HCT116 (cell line): ENCODE measurements at regions not wholly inside any gene's neighbourhood (a gene's known extent, or its start where the extent isn't known, plus 50 kb on each side); places are given as distances from the start of the nearest gene placed in this dataset.

Source experiments
- ATAC-seq: fragments of 200-7000 bp; cut with Tn5 transposase; 2 replicates; pipeline ENCODE4 v1.9.1; 2020; ENCODE audit warnings: mild to moderate bottlenecking, moderate library complexity
- BruUV-seq: library from RNA; stranded (reverse); fragments of 400-500 nt; replicated peaks from 2 replicates; lab custom pipeline; 2021; lab: Mats Ljungman, UMichigan
- CTCF ChIA-PET: fragments of 300-600 bp; sonication (Branson Sonifier 250); formaldehyde crosslinking; loops from one replicate; lab custom pipeline; 2021; ENCODE audit warnings: antibody characterized with exemption; lab: Charles Lee
- POLR2A ChIA-PET: fragments of 300-600, 350-600 bp; sonication (Branson Sonifier 250); formaldehyde crosslinking; loops from one replicate; lab custom pipeline; 2021; ENCODE audit warnings: antibody characterized with exemption; lab: Charles Lee
- RAD21 ChIA-PET, 2 experiments: fragments of 300-600 bp; sonication (Branson Sonifier 250); formaldehyde crosslinking; loops; one replicate each; lab custom pipeline; 2023; ENCODE audit warnings: low total read pairs in 2 of 2; ENCODE audit not compliant: uncharacterized antibody in 2 of 2, unreplicated experiment in 2 of 2, low non-redundant PET in 1 of 2; lab: Charles Lee
- DNase-seq: peaks from one replicate; pipeline ENCODE4 v3.0.0-alpha.2; 2010; ENCODE audit warnings: low read depth, low spot score
- H2AFZ ChIP-seq: fragments of 200-600 bp; shearing (Covaris generic), sonication (generic); 2 replicates; pipeline ENCODE4 v1.6.1; 2017; ENCODE audit warnings: low read depth, mixed run types, mixed read lengths, antibody characterized with exemption, low read length; ENCODE audit not compliant: poor library complexity, severe bottlenecking
- H3K27ac ChIP-seq: 2 replicates; pipeline ENCODE4 v1.5.1; 2012; ENCODE audit warnings: low read depth, low read length
- H3K27me3 ChIP-seq: fragments of 200-600 bp; sonication (generic); 2 replicates; pipeline ENCODE4 v1.6.1; 2016; ENCODE audit warnings: mixed run types, low read length, mixed read lengths; ENCODE audit not compliant: insufficient read depth
- H3K36me3 ChIP-seq, 2 experiments: fragments of 200-500 bp in 1 of 2; fragments of 200-600 bp in 1 of 2; sonication (Bioruptor generic) in 1 of 2; sonication (generic) in 1 of 2; 2 replicates each; pipeline versions ENCODE4 v1.5.1 to v1.6.1; 2014 to 2016; ENCODE audit warnings: low read length in 2 of 2, inconsistent platforms in 1 of 2, mixed read lengths in 1 of 2, mixed run types in 1 of 2; ENCODE audit not compliant: insufficient read depth in 2 of 2, control insufficient read depth in 1 of 2
- H3K4me1 ChIP-seq, 2 experiments: fragments of 200-600 bp in 1 of 2; sonication (generic) in 1 of 2; 2 replicates each; pipeline versions ENCODE4 v1.5.1 to v1.6.1; 2012 to 2017; ENCODE audit warnings: low read length in 2 of 2, inconsistent platforms in 1 of 2, mild to moderate bottlenecking in 1 of 2, mixed read lengths in 1 of 2, mixed run types in 1 of 2, moderate library complexity in 1 of 2; ENCODE audit not compliant: insufficient read depth in 2 of 2, control insufficient read depth in 1 of 2
- H3K4me2 ChIP-seq: fragments of 200-600 bp; sonication (generic); 2 replicates; pipeline ENCODE4 v1.6.1; 2017; ENCODE audit warnings: mixed run types, low read length, mixed read lengths
- H3K4me3 ChIP-seq, 2 experiments: fragments of 200-600 bp in 1 of 2; sonication (generic) in 1 of 2; replicated peaks in 1 of 2; 2 replicates each; pipeline ENCODE4 v1.5.1; 2011 to 2016; ENCODE audit warnings: low read length in 2 of 2, control low read depth in 1 of 2, low read depth in 1 of 2, mild to moderate bottlenecking in 1 of 2, mixed read lengths in 1 of 2, mixed run types in 1 of 2
- H3K79me2 ChIP-seq: fragments of 200-600 bp; sonication (generic); 2 replicates; pipeline ENCODE4 v1.6.1; 2017; ENCODE audit warnings: mild to moderate bottlenecking, mixed run types, low read length, moderate library complexity, mixed read lengths; ENCODE audit not compliant: insufficient read depth
- H3K9ac ChIP-seq: fragments of 200-600 bp; sonication (generic); 2 replicates; pipeline ENCODE4 v1.6.1; 2016; ENCODE audit warnings: low read length, mixed read lengths
- H3K9me2 ChIP-seq: fragments of 200-600 bp; sonication (generic), shearing (Covaris generic); 2 replicates; pipeline ENCODE4 v1.6.1; 2017; ENCODE audit warnings: mixed run types, mild to moderate bottlenecking, moderate library complexity; ENCODE audit not compliant: insufficient read depth
- H3K9me3 ChIP-seq, 2 experiments: fragments of 200-500 bp in 1 of 2; fragments of 200-600 bp in 1 of 2; sonication (Bioruptor generic) in 1 of 2; sonication (generic) in 1 of 2; 2 replicates each; pipeline ENCODE4 v1.6.1; 2014 to 2017; ENCODE audit warnings: low read length in 2 of 2, mixed read lengths in 2 of 2, inconsistent platforms in 1 of 2, low read depth in 1 of 2, mild to moderate bottlenecking in 1 of 2, mixed run types in 1 of 2, moderate library complexity in 1 of 2; ENCODE audit not compliant: control insufficient read depth in 1 of 2, insufficient read depth in 1 of 2
- H4K20me1 ChIP-seq: fragments of 200-600 bp; sonication (generic), shearing (Covaris generic); 2 replicates; pipeline ENCODE4 v1.6.1; 2017; ENCODE audit warnings: mixed run types, mild to moderate bottlenecking, moderate library complexity; ENCODE audit not compliant: insufficient read depth
- ATF3 ChIP-seq: IDR thresholded peaks from 2 replicates; pipeline ENCODE4 v1.6.1; 2012
- CBX3 ChIP-seq: IDR thresholded peaks from 2 replicates; pipeline ENCODE4 v1.6.1; 2012; ENCODE audit warnings: low read depth
- CEBPB ChIP-seq: IDR thresholded peaks from 2 replicates; pipeline ENCODE4 v1.6.1; 2012; ENCODE audit warnings: low read depth
- EZH2 ChIP-seq: fragments of 200-600 bp; sonication (generic); IDR thresholded peaks from 2 replicates; pipeline ENCODE4 v1.6.1; 2017; ENCODE audit warnings: antibody characterized with exemption, mixed run types
- FOSL1 ChIP-seq: IDR thresholded peaks from 2 replicates; pipeline ENCODE4 v1.6.1; 2012; ENCODE audit warnings: low read depth
- MAX ChIP-seq: IDR thresholded peaks from 2 replicates; pipeline ENCODE4 v1.6.1; 2012
- RAD21 ChIP-seq: IDR thresholded peaks from 2 replicates; pipeline ENCODE4 v1.6.1; 2012; ENCODE audit warnings: low read depth, mild to moderate bottlenecking
- REST ChIP-seq: IDR thresholded peaks from 2 replicates; pipeline ENCODE4 v1.6.1; 2012; ENCODE audit warnings: low read depth
- SP1 ChIP-seq: IDR thresholded peaks from 2 replicates; pipeline ENCODE4 v1.6.1; 2012; ENCODE audit warnings: low read depth
- SRF ChIP-seq: IDR thresholded peaks from 2 replicates; pipeline ENCODE4 v1.6.1; 2012; ENCODE audit warnings: low read depth
- ZBTB33 ChIP-seq: IDR thresholded peaks from 2 replicates; pipeline ENCODE4 v1.6.1; 2011; ENCODE audit warnings: mild to moderate bottlenecking, low read length, moderate library complexity; ENCODE audit not compliant: insufficient replicate concordance; ENCODE audit errors: extremely low read depth
- intact Hi-C: fragments of 100-400 bp; cut with micrococcal nuclease; formaldehyde crosslinking; loops from 2 replicates; pipeline ENCODE4 v1.10.0; 2022

- TF ChIP-seq RAD21 (no peak), ZBTB33 (no peak)
- ATAC-seq (no peak), DNase-seq (no peak)
- H3K9me2 ChIP-seq: no peaks in the 10 kb centered on the region
- ChIA-PET POLR2A (no interaction called here), RAD21 (no interaction called here), CTCF (no interaction called here)
- H3K27me3 ChIP-seq: no peaks in the 10 kb centered on the region
- H3K27ac ChIP-seq: no peak overlapping the region
- H3K4me2 ChIP-seq: no peak overlapping the region
- H3K36me3 ChIP-seq: no peaks in the 10 kb centered on the region
- no peaks in the 10 kb centered on the region for H4K20me1 ChIP-seq
- H3K79me2 ChIP-seq: no peaks in the 10 kb centered on the region
- no peak overlapping the region for H2AFZ ChIP-seq
- BruUV-seq: no TSS peak
- intact Hi-C loops: no loop called here
- no peaks in the 10 kb centered on the region for H3K9me3 ChIP-seq
- H3K4me1 ChIP-seq: no peaks in the 10 kb centered on the region
- H3K4me3 ChIP-seq: no peak overlapping the region
- no peak overlapping the region for H3K9ac ChIP-seq
Observed at GRCh38 chr6:133699741-133700385, 189.1 kb upstream of the TCF21 start.

GRCh38 chr6:133701633-133702331, 187.1 kb upstream of the TCF21 start:
- H3K9ac ChIP-seq: no peak overlapping the region
- no peak overlapping the region for H3K27ac ChIP-seq
- H3K27me3 ChIP-seq: no peaks in the 10 kb centered on the region
- ChIA-PET RAD21 (no interaction called here), POLR2A (no interaction called here), CTCF (no interaction called here)
- ATAC-seq: no peak
- intact Hi-C loops: no loop called here
- no peaks in the 10 kb centered on the region for H3K9me3 ChIP-seq
- no peak for DNase-seq
- no peak overlapping the region for H2AFZ ChIP-seq
- H3K79me2 ChIP-seq: no peaks in the 10 kb centered on the region
- no peaks in the 10 kb centered on the region for H3K36me3 ChIP-seq
- H3K4me3 ChIP-seq: no peak overlapping the region
- no TSS peak for BruUV-seq
- no peaks in the 10 kb centered on the region for H4K20me1 ChIP-seq
- no peaks in the 10 kb centered on the region for H3K9me2 ChIP-seq
- H3K4me2 ChIP-seq: no peak overlapping the region
- peaks cover 0 to 9% of the 10 kb centered on the region in 2 experiments; a peak in 1 of 4 replicates for H3K4me1 ChIP-seq
- TF ChIP-seq CBX3: no peak
- TF ChIP-seq ATF3: no peak
- no peak for TF ChIP-seq FOSL1
- TF ChIP-seq CEBPB: no peak
- no peak for TF ChIP-seq SRF
- no peak for TF ChIP-seq REST
- no peak for TF ChIP-seq MAX
- no peak for TF ChIP-seq SP1
- no peak for TF ChIP-seq ZBTB33
- no peak for TF ChIP-seq EZH2
